ENCODE measurements at regions not wholly inside any gene's neighbourhood (a gene's known extent, or its start where the extent isn't known, plus 50 kb on each side); places are given as distances from the start of the nearest gene placed in this dataset.

DNA sequence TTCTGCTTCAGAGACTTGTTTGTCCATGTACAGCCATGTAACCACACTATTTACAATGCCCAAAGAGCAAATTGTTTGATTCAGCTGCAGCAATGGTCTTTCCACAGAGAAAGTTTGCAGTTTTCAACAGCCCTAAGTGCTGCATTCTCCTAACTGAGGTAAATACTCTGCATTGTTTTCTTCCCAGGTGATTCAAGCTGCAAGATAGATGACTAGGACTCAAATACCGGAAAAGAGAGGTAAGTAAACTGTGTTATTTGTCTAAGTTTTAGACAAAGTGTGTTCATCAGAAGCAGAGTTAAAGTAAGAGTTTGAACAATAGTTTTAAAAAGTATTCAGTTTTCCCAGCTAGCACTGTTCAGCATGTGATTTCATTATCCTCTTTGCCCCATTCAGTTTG is 1046.7 kb upstream of the C9orf72 start (continued):
- TF ChIP-seq NFYB (IDR thresholded peaks at IDR 0.05; ENCODE audit: insufficient read depth, low read depth, low read length) = no peak

DNA sequence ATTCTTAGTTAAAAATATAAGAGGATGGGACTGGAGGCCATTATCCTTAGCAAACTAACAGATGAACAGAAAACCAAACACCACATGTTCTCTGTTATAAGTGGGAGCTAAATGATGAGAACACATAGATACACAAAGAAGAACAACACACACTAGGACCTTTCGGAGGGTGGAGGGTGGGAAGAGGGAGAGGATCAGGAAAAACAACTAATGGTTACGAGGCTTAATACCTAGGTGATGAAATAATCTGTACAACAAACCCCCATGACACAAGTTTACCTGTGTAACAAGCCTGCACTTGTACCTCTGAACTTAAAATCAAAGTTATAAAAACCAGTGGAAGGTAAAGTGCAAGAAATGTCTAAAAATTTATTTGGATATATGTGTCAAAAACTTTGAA is 1047.4 kb upstream of the C9orf72 start:
- H4K20me1 ChIP-seq (ENCODE audit: control insufficient read depth, insufficient read depth) = no peaks in the 10 kb centered on the region
- ChIA-PET POLR2A (no interaction called here), CTCF (no interaction called here), RAD21 (ENCODE audit: unreplicated experiment) (no interaction called here), SMC1A (ENCODE audit: uncharacterized antibody, unreplicated experiment) (no interaction called here)
- TF ChIP-seq IRF4 (IDR thresholded peaks at IDR 0.05; ENCODE audit: low read depth, low read length) = no peak
- no peak overlapping the region for H3K4me2 ChIP-seq (ENCODE audit: control insufficient read depth, insufficient read depth)
- H3K27ac ChIP-seq (ENCODE audit: control insufficient read depth, insufficient read depth) = no peak overlapping the region
- no peak for FAIRE-seq
- intact Hi-C loops (cut with micrococcal nuclease; ENCODE audit: unreplicated experiment) (no loop called here), in situ Hi-C loops (cut with MboI) (no loop called here)
- no peaks in the 10 kb centered on the region for H3K4me1 ChIP-seq (ENCODE audit: control insufficient read depth, insufficient read depth, low read length)
- no peak overlapping the region for H2AFZ ChIP-seq (ENCODE audit: control insufficient read depth, low read depth, low read length)
- no peaks in the 10 kb centered on the region for H3K79me2 ChIP-seq (ENCODE audit: control insufficient read depth, insufficient read depth, low read length)
- WGBS (ENCODE audit: insufficient coverage, insufficient replicate concordance, low lambda C conversion rate, missing lambda C conversion rate) = 0% methylated on average over 2 of the region's 2 CpGs
- no peak overlapping the region for H3K4me3 ChIP-seq
- H3K27me3 ChIP-seq (replicated peaks in 1 of 2; ENCODE audit: control insufficient read depth in 2 of 2, insufficient read depth in 2 of 2, low read length in 1 of 2) = no peaks in the 10 kb centered on the region
- no peak for DNase-seq (ENCODE audit: low read depth, low spot score)
- no peaks in the 10 kb centered on the region for H3K9me3 ChIP-seq (replicated peaks; ENCODE audit: control insufficient read depth, insufficient read depth, low read length)
- H3K36me3 ChIP-seq (ENCODE audit: control insufficient read depth in 2 of 2, insufficient read depth in 2 of 2, low read length in 1 of 2) = no peaks in the 10 kb centered on the region
- no peak overlapping the region for H3K9ac ChIP-seq (ENCODE audit: control insufficient read depth, insufficient read depth, low read length)
- BruUV-seq (replicated peaks) = no TSS peak
- ATAC-seq = no peak

DNA sequence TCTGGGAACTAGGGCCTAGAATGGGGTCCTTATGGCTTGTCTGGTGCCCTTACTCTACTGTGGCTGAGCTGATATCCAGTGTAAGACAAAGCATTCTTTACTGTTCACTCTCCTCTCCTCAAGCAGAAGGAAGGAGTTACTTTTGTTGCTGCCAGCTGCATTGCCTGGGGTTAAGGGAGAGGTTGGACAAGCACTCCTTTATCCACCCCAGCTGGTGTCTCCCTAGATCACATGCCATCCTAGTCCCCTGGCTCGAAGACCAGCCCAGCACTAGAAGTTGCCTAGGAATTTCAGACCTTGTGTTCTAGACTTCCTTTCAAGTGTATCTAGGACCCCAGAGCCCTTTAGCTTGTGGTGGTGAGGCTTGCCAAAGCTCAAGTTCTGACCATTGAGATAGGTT is 1051.5 kb upstream of the C9orf72 start:
- SMC1A ChIA-PET (ENCODE audit: uncharacterized antibody, unreplicated experiment) = no interaction called here
- ATAC-seq (no peak), DNase-seq (ENCODE audit: low read depth, low spot score) (no peak), FAIRE-seq (no peak)
- H3K9me3 ChIP-seq (replicated peaks; ENCODE audit: control insufficient read depth, insufficient read depth, low read length) = no peaks in the 10 kb centered on the region
- CTCF ChIA-PET = no interaction called here
- POLR2A ChIA-PET = no interaction called here
- no peaks in the 10 kb centered on the region for H3K27me3 ChIP-seq (replicated peaks in 1 of 2; ENCODE audit: control insufficient read depth in 2 of 2, insufficient read depth in 2 of 2, low read length in 1 of 2)
- no peak overlapping the region for H3K9ac ChIP-seq (ENCODE audit: control insufficient read depth, insufficient read depth, low read length)
- intact Hi-C loops (cut with micrococcal nuclease; ENCODE audit: unreplicated experiment) = no loop called here
- no peak overlapping the region for H2AFZ ChIP-seq (ENCODE audit: control insufficient read depth, low read depth, low read length)
- 0% methylated on average over 1 of the region's 1 CpG for WGBS (ENCODE audit: insufficient coverage, insufficient replicate concordance, low lambda C conversion rate, missing lambda C conversion rate)
- no peaks in the 10 kb centered on the region for H3K36me3 ChIP-seq (ENCODE audit: control insufficient read depth in 2 of 2, insufficient read depth in 2 of 2, low read length in 1 of 2)
- H4K20me1 ChIP-seq (ENCODE audit: control insufficient read depth, insufficient read depth) = no peaks in the 10 kb centered on the region
- no peak overlapping the region for H3K4me3 ChIP-seq
- RAD21 ChIA-PET (ENCODE audit: unreplicated experiment) = no interaction called here
- H3K79me2 ChIP-seq (ENCODE audit: control insufficient read depth, insufficient read depth, low read length) = no peaks in the 10 kb centered on the region
- in situ Hi-C loops (cut with MboI) = no loop called here
- no TSS peak for BruUV-seq (replicated peaks)
- H3K4me1 ChIP-seq (ENCODE audit: control insufficient read depth, insufficient read depth, low read length) = no peaks in the 10 kb centered on the region
- H3K27ac ChIP-seq (ENCODE audit: control insufficient read depth, insufficient read depth) = no peak overlapping the region
- H3K4me2 ChIP-seq (ENCODE audit: control insufficient read depth, insufficient read depth) = no peak overlapping the region
- TF ChIP-seq NFIC (IDR thresholded peaks at IDR 0.05; ENCODE audit: low read depth, low read length) (no peak), RB1 (IDR thresholded peaks at IDR 0.05; ENCODE audit: borderline replicate concordance) (no peak), CBX5 (IDR thresholded peaks at IDR 0.05; ENCODE audit: low read depth) (no peak), FOXK2 (IDR thresholded peaks at IDR 0.05) (no peak)
- TF ChIP-seq, protein P1, sequence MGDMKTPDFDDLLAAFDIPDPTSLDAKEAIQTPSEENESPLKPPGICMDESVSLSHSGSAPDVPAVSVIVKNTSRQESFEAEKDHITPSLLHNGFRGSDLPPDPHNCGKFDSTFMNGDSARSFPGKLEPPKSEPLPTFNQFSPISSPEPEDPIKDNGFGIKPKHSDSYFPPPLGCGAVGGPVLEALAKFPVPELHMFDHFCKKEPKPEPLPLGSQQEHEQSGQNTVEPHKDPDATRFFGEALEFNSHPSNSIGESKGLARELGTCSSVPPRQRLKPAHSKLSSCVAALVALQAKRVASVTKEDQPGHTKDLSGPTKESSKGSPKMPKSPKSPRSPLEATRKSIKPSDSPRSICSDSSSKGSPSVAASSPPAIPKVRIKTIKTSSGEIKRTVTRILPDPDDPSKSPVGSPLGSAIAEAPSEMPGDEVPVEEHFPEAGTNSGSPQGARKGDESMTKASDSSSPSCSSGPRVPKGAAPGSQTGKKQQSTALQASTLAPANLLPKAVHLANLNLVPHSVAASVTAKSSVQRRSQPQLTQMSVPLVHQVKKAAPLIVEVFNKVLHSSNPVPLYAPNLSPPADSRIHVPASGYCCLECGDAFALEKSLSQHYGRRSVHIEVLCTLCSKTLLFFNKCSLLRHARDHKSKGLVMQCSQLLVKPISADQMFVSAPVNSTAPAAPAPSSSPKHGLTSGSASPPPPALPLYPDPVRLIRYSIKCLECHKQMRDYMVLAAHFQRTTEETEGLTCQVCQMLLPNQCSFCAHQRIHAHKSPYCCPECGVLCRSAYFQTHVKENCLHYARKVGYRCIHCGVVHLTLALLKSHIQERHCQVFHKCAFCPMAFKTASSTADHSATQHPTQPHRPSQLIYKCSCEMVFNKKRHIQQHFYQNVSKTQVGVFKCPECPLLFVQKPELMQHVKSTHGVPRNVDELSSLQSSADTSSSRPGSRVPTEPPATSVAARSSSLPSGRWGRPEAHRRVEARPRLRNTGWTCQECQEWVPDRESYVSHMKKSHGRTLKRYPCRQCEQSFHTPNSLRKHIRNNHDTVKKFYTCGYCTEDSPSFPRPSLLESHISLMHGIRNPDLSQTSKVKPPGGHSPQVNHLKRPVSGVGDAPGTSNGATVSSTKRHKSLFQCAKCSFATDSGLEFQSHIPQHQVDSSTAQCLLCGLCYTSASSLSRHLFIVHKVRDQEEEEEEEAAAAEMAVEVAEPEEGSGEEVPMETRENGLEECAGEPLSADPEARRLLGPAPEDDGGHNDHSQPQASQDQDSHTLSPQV (IDR thresholded peaks at IDR 0.05) = no peak
- TF ChIP-seq, protein P2, sequence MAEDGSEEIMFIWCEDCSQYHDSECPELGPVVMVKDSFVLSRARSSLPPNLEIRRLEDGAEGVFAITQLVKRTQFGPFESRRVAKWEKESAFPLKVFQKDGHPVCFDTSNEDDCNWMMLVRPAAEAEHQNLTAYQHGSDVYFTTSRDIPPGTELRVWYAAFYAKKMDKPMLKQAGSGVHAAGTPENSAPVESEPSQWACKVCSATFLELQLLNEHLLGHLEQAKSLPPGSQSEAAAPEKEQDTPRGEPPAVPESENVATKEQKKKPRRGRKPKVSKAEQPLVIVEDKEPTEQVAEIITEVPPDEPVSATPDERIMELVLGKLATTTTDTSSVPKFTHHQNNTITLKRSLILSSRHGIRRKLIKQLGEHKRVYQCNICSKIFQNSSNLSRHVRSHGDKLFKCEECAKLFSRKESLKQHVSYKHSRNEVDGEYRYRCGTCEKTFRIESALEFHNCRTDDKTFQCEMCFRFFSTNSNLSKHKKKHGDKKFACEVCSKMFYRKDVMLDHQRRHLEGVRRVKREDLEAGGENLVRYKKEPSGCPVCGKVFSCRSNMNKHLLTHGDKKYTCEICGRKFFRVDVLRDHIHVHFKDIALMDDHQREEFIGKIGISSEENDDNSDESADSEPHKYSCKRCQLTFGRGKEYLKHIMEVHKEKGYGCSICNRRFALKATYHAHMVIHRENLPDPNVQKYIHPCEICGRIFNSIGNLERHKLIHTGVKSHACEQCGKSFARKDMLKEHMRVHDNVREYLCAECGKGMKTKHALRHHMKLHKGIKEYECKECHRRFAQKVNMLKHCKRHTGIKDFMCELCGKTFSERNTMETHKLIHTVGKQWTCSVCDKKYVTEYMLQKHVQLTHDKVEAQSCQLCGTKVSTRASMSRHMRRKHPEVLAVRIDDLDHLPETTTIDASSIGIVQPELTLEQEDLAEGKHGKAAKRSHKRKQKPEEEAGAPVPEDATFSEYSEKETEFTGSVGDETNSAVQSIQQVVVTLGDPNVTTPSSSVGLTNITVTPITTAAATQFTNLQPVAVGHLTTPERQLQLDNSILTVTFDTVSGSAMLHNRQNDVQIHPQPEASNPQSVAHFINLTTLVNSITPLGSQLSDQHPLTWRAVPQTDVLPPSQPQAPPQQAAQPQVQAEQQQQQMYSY (CRISPR knock-in tag; IDR thresholded peaks at IDR 0.05) = no peak
